GM23338 (cell line): ENCODE measurements at regions not wholly inside any gene's neighbourhood (a gene's known extent, or its start where the extent isn't known, plus 50 kb on each side); places are given as distances from the start of the nearest gene placed in this dataset.

ENCODE experiments used
- ATAC-seq: fragments of 200-7000 bp; cut with Tn5 transposase; 3 replicates; pipeline ENCODE4 v1.9.1; 2020
- DNase-seq: peaks from one replicate; pipeline ENCODE4 v3.0.0-alpha.2; 2015; ENCODE audit warnings: low spot score
- H2AFZ ChIP-seq: fragments of 200-600 bp; sonication (generic); 2 replicates; pipeline ENCODE4 v1.8.0; 2016; ENCODE audit warnings: antibody characterized with exemption, mild to moderate bottlenecking, moderate library complexity
- H3F3A ChIP-seq: fragments of 200-600 bp; sonication (generic); replicated peaks from 2 replicates; pipeline ENCODE4 v1.8.0; 2017; ENCODE audit warnings: antibody characterized with exemption, mixed run types, low read depth
- H3K27ac ChIP-seq: fragments of 200-600 bp; sonication (generic); 2 replicates; pipeline ENCODE4 v1.6.1; 2016; ENCODE audit warnings: low read depth
- H3K27me3 ChIP-seq: fragments of 200-600 bp; sonication (generic); 2 replicates; pipeline ENCODE4 v1.8.0; 2016; ENCODE audit warnings: mild to moderate bottlenecking, mixed run types, moderate library complexity; ENCODE audit not compliant: insufficient read depth
- H3K36me3 ChIP-seq: fragments of 200-600 bp; sonication (generic); 2 replicates; pipeline ENCODE4 v1.8.0; 2016; ENCODE audit warnings: mild to moderate bottlenecking; ENCODE audit not compliant: insufficient read depth
- H3K4me1 ChIP-seq: fragments of 200-600 bp; sonication (generic); 2 replicates; pipeline ENCODE4 v1.8.0; 2016; ENCODE audit warnings: mild to moderate bottlenecking, moderate library complexity; ENCODE audit not compliant: insufficient read depth
- H3K4me2 ChIP-seq: fragments of 200-600 bp; sonication (generic); 2 replicates; pipeline ENCODE4 v1.7.1; 2017; ENCODE audit warnings: mixed run types
- H3K4me3 ChIP-seq: fragments of 200-600 bp; sonication (generic); 2 replicates; pipeline ENCODE4 v1.6.1; 2016; ENCODE audit warnings: mixed run types
- H3K79me2 ChIP-seq: fragments of 200-600 bp; sonication (generic); replicated peaks from 2 replicates; pipeline ENCODE4 v1.8.0; 2017; ENCODE audit warnings: mild to moderate bottlenecking; ENCODE audit not compliant: insufficient read depth
- H3K9me2 ChIP-seq: fragments of 200-600 bp; sonication (generic); 2 replicates; pipeline ENCODE4 v1.8.0; 2017; ENCODE audit not compliant: insufficient read depth
- H4K20me1 ChIP-seq: fragments of 200-600 bp; sonication (generic); replicated peaks from 2 replicates; pipeline ENCODE4 v1.8.0; 2017; ENCODE audit warnings: mild to moderate bottlenecking; ENCODE audit not compliant: insufficient read depth
- H3K27ac Mint-ChIP-seq: 2 replicates; pipeline ENCODE4 v1.8.0; 2020; ENCODE audit warnings: inconsistent platforms, mild to moderate bottlenecking, moderate library complexity, mixed read lengths
- H3K27me3 Mint-ChIP-seq: 3 replicates; pipeline ENCODE4 v1.8.0; 2022; ENCODE audit warnings: low read depth, mild to moderate bottlenecking, moderate library complexity, mixed read lengths, inconsistent platforms; ENCODE audit not compliant: insufficient read depth, poor library complexity
- H3K36me3 Mint-ChIP-seq: 3 replicates; pipeline ENCODE4 v1.8.0; 2021; ENCODE audit warnings: low read depth, mild to moderate bottlenecking, inconsistent platforms, moderate library complexity, mixed read lengths
- H3K4me1 Mint-ChIP-seq: 3 replicates; pipeline ENCODE4 v1.8.0; 2020; ENCODE audit warnings: mild to moderate bottlenecking, inconsistent platforms, mixed read lengths
- H3K4me3 Mint-ChIP-seq: 3 replicates; pipeline ENCODE4 v1.8.0; 2021; ENCODE audit warnings: moderate library complexity, mild to moderate bottlenecking, inconsistent platforms, mixed read lengths
- H3K9me3 Mint-ChIP-seq: 3 replicates; pipeline ENCODE4 v1.8.0; 2020; ENCODE audit warnings: moderate library complexity, mild to moderate bottlenecking, inconsistent platforms, mixed read lengths
- CREB1 ChIP-seq: fragments of 250-450 bp; sonication (Bioruptor Pico); IDR thresholded peaks from 2 replicates; pipeline ENCODE4 v1.5.0; 2020; ENCODE audit warnings: low read depth, mild to moderate bottlenecking, moderate library complexity
- EZH2 ChIP-seq: fragments of 200-600 bp; sonication (generic); IDR thresholded peaks from one replicate; pipeline ENCODE4 v1.8.0; 2017; ENCODE audit warnings: antibody characterized with exemption, mild to moderate bottlenecking, low read depth; ENCODE audit not compliant: unreplicated experiment
- EZH2phosphoT487 ChIP-seq: fragments of 200-600 bp; sonication (generic); IDR thresholded peaks from one replicate; pipeline ENCODE4 v1.8.1; 2018; ENCODE audit warnings: antibody characterized with exemption; ENCODE audit not compliant: unreplicated experiment
- JUNB ChIP-seq: IDR thresholded peaks from one replicate; pipeline ENCODE4 v1.6.1; 2016; ENCODE audit warnings: antibody characterized with exemption; ENCODE audit not compliant: unreplicated experiment
- NANOG ChIP-seq: IDR thresholded peaks from 2 replicates; pipeline ENCODE4 v1.6.1; 2016; ENCODE audit warnings: antibody characterized with exemption, borderline replicate concordance
- POLR2AphosphoS5 ChIP-seq: IDR thresholded peaks from 2 replicates; pipeline ENCODE4 v1.6.1; 2016; ENCODE audit warnings: antibody characterized with exemption, low read depth
- STAT1 ChIP-seq: IDR thresholded peaks from one replicate; pipeline ENCODE4 v1.6.1; 2016; ENCODE audit warnings: antibody characterized with exemption; ENCODE audit not compliant: unreplicated experiment
- ZNF114 ChIP-seq: fragments of 250-450 bp; sonication (Bioruptor Pico); IDR thresholded peaks from 2 replicates; pipeline ENCODE4 v1.5.0; 2020; ENCODE audit warnings: mild to moderate bottlenecking, moderate library complexity
- ZNF331 ChIP-seq: fragments of 250-450 bp; sonication (Bioruptor Pico); IDR thresholded peaks from 2 replicates; pipeline ENCODE4 v1.5.0; 2020; ENCODE audit warnings: low read depth, mild to moderate bottlenecking, moderate library complexity
- TF ChIP-seq, protein P1 (sequence below): fragments of 250-450 bp; sonication (Bioruptor Pico); IDR thresholded peaks from 2 replicates; pipeline ENCODE4 v1.5.0; 2020; ENCODE audit warnings: mild to moderate bottlenecking, moderate library complexity
- TF ChIP-seq, protein P2 (sequence below): IDR thresholded peaks from 2 replicates; pipeline ENCODE4 v1.6.1; 2016; ENCODE audit warnings: antibody characterized with exemption
- TF ChIP-seq, protein P3 (sequence below): IDR thresholded peaks from one replicate; pipeline ENCODE4 v1.6.1; 2018; ENCODE audit warnings: antibody characterized with exemption; ENCODE audit not compliant: unreplicated experiment
- TF ChIP-seq, protein P4 (sequence below), 2 experiments: fragments of 200-600 bp in 1 of 2; sonication (generic) in 1 of 2; conservative IDR thresholded peaks; 2 replicates each; pipeline versions ENCODE4 v1.5.1 to v1.6.1; 2016 to 2017; ENCODE audit warnings: antibody characterized with exemption in 2 of 2, low read depth in 2 of 2, mild to moderate bottlenecking in 2 of 2, moderate library complexity in 1 of 2

DNA sequence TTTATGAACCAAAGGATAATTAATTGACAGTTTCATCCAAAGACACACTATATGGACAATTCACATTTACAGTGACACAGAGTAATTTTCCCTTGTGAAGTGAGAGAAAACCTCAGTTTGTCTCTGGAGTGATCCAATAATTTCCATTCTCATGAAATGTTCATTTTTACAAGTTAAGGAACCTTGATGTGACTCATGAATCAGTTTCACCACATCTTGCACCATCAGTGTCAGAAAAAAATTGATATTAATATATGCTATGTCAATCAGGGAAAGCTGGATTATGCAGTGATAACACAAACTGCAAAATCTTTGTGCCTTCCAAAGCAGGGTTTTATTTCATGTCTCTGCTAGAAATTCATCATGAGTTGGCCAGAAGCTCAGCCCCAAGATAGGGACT, 348.1 kb downstream of the ARPP21 start:
- no peak overlapping the region for H3K27ac ChIP-seq
- no peak for ATAC-seq
- no peak for DNase-seq
- Mint-ChIP-seq H3K36me3 (no peaks in the 10 kb centered on the region), H3K4me1 (no peaks in the 10 kb centered on the region), H3K4me3 (no peak overlapping the region), H3K9me3 (no peaks in the 10 kb centered on the region), H3K27ac (no peak overlapping the region), H3K27me3 (no peaks in the 10 kb centered on the region)
- H3F3A ChIP-seq = no peaks in the 10 kb centered on the region
- no peak overlapping the region for H3K4me3 ChIP-seq
- no peaks in the 10 kb centered on the region for H3K9me2 ChIP-seq
- no peaks in the 10 kb centered on the region for H3K36me3 ChIP-seq
- TF ChIP-seq, protein P1, sequence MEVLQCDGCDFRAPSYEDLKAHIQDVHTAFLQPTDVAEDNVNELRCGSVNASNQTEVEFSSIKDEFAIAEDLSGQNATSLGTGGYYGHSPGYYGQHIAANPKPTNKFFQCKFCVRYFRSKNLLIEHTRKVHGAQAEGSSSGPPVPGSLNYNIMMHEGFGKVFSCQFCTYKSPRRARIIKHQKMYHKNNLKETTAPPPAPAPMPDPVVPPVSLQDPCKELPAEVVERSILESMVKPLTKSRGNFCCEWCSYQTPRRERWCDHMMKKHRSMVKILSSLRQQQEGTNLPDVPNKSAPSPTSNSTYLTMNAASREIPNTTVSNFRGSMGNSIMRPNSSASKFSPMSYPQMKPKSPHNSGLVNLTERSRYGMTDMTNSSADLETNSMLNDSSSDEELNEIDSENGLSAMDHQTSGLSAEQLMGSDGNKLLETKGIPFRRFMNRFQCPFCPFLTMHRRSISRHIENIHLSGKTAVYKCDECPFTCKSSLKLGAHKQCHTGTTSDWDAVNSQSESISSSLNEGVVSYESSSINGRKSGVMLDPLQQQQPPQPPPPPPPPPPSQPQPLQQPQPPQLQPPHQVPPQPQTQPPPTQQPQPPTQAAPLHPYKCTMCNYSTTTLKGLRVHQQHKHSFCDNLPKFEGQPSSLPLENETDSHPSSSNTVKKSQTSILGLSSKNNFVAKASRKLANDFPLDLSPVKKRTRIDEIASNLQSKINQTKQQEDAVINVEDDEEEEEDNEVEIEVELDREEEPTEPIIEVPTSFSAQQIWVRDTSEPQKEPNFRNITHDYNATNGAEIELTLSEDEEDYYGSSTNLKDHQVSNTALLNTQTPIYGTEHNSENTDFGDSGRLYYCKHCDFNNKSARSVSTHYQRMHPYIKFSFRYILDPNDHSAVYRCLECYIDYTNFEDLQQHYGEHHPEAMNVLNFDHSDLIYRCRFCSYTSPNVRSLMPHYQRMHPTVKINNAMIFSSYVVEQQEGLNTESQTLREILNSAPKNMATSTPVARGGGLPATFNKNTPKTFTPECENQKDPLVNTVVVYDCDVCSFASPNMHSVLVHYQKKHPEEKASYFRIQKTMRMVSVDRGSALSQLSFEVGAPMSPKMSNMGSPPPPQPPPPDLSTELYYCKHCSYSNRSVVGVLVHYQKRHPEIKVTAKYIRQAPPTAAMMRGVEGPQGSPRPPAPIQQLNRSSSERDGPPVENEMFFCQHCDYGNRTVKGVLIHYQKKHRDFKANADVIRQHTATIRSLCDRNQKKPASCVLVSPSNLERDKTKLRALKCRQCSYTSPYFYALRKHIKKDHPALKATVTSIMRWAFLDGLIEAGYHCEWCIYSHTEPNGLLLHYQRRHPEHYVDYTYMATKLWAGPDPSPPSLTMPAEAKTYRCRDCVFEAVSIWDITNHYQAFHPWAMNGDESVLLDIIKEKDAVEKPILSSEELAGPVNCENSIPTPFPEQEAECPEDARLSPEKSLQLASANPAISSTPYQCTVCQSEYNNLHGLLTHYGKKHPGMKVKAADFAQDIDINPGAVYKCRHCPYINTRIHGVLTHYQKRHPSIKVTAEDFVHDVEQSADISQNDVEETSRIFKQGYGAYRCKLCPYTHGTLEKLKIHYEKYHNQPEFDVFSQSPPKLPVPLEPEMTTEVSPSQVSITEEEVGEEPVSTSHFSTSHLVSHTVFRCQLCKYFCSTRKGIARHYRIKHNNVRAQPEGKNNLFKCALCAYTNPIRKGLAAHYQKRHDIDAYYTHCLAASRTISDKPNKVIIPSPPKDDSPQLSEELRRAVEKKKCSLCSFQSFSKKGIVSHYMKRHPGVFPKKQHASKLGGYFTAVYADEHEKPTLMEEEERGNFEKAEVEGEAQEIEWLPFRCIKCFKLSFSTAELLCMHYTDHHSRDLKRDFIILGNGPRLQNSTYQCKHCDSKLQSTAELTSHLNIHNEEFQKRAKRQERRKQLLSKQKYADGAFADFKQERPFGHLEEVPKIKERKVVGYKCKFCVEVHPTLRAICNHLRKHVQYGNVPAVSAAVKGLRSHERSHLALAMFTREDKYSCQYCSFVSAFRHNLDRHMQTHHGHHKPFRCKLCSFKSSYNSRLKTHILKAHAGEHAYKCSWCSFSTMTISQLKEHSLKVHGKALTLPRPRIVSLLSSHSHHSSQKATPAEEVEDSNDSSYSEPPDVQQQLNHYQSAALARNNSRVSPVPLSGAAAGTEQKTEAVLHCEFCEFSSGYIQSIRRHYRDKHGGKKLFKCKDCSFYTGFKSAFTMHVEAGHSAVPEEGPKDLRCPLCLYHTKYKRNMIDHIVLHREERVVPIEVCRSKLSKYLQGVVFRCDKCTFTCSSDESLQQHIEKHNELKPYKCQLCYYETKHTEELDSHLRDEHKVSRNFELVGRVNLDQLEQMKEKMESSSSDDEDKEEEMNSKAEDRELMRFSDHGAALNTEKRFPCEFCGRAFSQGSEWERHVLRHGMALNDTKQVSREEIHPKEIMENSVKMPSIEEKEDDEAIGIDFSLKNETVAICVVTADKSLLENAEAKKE = no peak
- TF ChIP-seq, protein P2, sequence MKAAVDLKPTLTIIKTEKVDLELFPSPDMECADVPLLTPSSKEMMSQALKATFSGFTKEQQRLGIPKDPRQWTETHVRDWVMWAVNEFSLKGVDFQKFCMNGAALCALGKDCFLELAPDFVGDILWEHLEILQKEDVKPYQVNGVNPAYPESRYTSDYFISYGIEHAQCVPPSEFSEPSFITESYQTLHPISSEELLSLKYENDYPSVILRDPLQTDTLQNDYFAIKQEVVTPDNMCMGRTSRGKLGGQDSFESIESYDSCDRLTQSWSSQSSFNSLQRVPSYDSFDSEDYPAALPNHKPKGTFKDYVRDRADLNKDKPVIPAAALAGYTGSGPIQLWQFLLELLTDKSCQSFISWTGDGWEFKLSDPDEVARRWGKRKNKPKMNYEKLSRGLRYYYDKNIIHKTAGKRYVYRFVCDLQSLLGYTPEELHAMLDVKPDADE = no peak
- TF ChIP-seq, protein P3, sequence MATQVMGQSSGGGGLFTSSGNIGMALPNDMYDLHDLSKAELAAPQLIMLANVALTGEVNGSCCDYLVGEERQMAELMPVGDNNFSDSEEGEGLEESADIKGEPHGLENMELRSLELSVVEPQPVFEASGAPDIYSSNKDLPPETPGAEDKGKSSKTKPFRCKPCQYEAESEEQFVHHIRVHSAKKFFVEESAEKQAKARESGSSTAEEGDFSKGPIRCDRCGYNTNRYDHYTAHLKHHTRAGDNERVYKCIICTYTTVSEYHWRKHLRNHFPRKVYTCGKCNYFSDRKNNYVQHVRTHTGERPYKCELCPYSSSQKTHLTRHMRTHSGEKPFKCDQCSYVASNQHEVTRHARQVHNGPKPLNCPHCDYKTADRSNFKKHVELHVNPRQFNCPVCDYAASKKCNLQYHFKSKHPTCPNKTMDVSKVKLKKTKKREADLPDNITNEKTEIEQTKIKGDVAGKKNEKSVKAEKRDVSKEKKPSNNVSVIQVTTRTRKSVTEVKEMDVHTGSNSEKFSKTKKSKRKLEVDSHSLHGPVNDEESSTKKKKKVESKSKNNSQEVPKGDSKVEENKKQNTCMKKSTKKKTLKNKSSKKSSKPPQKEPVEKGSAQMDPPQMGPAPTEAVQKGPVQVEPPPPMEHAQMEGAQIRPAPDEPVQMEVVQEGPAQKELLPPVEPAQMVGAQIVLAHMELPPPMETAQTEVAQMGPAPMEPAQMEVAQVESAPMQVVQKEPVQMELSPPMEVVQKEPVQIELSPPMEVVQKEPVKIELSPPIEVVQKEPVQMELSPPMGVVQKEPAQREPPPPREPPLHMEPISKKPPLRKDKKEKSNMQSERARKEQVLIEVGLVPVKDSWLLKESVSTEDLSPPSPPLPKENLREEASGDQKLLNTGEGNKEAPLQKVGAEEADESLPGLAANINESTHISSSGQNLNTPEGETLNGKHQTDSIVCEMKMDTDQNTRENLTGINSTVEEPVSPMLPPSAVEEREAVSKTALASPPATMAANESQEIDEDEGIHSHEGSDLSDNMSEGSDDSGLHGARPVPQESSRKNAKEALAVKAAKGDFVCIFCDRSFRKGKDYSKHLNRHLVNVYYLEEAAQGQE = no peak
- no peak for TF ChIP-seq ZNF114 (CRISPR knock-in tag)
- TF ChIP-seq EZH2phosphoT487 = no peak
- no peak for TF ChIP-seq NANOG
- TF ChIP-seq, protein P4, sequence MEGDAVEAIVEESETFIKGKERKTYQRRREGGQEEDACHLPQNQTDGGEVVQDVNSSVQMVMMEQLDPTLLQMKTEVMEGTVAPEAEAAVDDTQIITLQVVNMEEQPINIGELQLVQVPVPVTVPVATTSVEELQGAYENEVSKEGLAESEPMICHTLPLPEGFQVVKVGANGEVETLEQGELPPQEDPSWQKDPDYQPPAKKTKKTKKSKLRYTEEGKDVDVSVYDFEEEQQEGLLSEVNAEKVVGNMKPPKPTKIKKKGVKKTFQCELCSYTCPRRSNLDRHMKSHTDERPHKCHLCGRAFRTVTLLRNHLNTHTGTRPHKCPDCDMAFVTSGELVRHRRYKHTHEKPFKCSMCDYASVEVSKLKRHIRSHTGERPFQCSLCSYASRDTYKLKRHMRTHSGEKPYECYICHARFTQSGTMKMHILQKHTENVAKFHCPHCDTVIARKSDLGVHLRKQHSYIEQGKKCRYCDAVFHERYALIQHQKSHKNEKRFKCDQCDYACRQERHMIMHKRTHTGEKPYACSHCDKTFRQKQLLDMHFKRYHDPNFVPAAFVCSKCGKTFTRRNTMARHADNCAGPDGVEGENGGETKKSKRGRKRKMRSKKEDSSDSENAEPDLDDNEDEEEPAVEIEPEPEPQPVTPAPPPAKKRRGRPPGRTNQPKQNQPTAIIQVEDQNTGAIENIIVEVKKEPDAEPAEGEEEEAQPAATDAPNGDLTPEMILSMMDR (conservative IDR thresholded peaks at IDR 0.05; ENCODE audit: low read depth in 2 of 2) = no peak
- no peak for TF ChIP-seq POLR2AphosphoS5
- TF ChIP-seq JUNB = no peak
- TF ChIP-seq CREB1 (CRISPR knock-in tag) = no peak
- no peak for TF ChIP-seq EZH2
- TF ChIP-seq ZNF331 (CRISPR knock-in tag) = no peak
- no peak for TF ChIP-seq STAT1
- no peak overlapping the region for H3K4me2 ChIP-seq
- H4K20me1 ChIP-seq = no peaks in the 10 kb centered on the region
- no peaks in the 10 kb centered on the region for H3K4me1 ChIP-seq
- H3K27me3 ChIP-seq = no peaks in the 10 kb centered on the region
- H3K79me2 ChIP-seq = no peaks in the 10 kb centered on the region
- H2AFZ ChIP-seq = no peak overlapping the region
